ENCODE measurements at regions not wholly inside any gene's neighbourhood (a gene's known extent, or its start where the extent isn't known, plus 50 kb on each side); places are given as distances from the start of the nearest gene placed in this dataset.
A peak's percentile ranks its signal among the peaks of the same experiment; 100 is the strongest.

GRCh38 chr4:147360301-147360700, 120.6 kb upstream of the EDNRA start:
- ATAC-seq, result no peak
- WGBS, 2 donors, result 60 to 80% methylated on average over 3 of the region's 3 CpGs
- peaks cover 0 to 38% (median 12%) of the 10 kb centered on the region in 9 donors for H3K4me1 ChIP-seq
- H3K27me3 ChIP-seq, result no peaks in the 10 kb centered on the region
- no peaks in the 10 kb centered on the region for H3K9me3 ChIP-seq
- peak overlapping the region in 7 of 10 donors; percentile 18 to 90 (median 65) for H3K27ac ChIP-seq
- no peaks in the 10 kb centered on the region for H3K36me3 ChIP-seq
- intact Hi-C loops (cut with DNase I), result loop anchor here in 2 of 10 donors (5.0 to 10.0 kb wide), 2 partner anchors 124 to 132 kb away; partner anchors contain the start of gene EDNRA (in 1 of the 2)
- TF ChIP-seq CTCF (IDR thresholded peaks at IDR 0.05), result no peak
- H3K4me3 ChIP-seq, result no peak overlapping the region
- no peak for DNase-seq

DNA sequence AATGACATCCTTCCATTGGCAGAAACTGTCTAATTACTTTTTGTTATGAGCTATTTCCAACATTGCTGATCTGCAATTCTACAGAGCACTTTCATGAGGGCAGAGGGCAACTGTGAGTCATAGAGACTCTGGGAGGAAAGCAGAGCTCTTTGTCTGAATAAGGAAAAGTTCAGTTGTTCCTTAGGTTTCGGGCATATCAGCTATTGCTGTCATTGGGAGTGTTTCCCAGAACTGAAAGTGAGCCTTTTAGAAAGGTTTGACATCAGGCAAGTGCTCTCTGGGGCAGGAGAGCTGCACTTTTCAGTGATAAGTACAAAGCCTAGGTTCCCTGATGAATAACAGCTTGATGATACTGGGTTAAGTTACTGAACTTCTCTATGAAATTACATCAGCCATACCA, 119.2 kb upstream of the EDNRA start:
- peaks cover 0 to 36% (median 12%) of the 10 kb centered on the region in 9 donors for H3K4me1 ChIP-seq
- H3K36me3 ChIP-seq, result no peaks in the 10 kb centered on the region
- H3K9me3 ChIP-seq, result no peaks in the 10 kb centered on the region
- peak in 1 of 2 donors; percentile 41 for DNase-seq
- ATAC-seq, result peak in 7 of 8 donors; percentile 71 to 85 (median 78)
- WGBS, 2 donors, result 37 to 44% methylated on average over 1 of the region's 1 CpG
- H3K27ac ChIP-seq, result peak overlapping the region; percentile 5 to 90 (median 74)
- no peaks in the 10 kb centered on the region for H3K27me3 ChIP-seq
- intact Hi-C loops (cut with DNase I), result loop anchor here in 2 of 10 donors (5.0 to 10.0 kb wide), 2 partner anchors 123 to 131 kb away; partner anchors contain the start of gene EDNRA (in 1 of the 2)
- no peak overlapping the region for H3K4me3 ChIP-seq
- TF ChIP-seq CTCF (IDR thresholded peaks at IDR 0.05), result no peak

DNA sequence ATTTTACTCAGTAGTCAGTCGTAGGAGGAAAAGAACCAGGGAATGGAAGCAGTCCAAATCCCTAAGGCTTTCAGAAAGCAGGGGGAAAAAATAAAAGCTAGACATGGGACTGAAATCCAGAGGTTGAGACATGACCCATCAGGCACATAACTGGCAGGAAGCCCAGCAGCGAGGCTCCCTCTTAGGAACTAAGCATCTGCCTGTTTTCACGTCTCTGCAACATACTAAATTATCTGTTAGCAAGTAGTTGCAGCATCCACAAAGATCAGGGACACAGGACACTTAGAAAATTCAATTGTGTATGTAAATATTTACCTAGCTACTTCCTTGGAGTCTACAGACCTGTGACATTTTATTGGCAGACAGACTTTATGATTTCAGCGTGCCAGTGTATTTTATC, 118.0 kb upstream of the EDNRA start:
- 21 to 26% methylated on average over 4 of the region's 4 CpGs for WGBS, 2 donors
- intact Hi-C loops (cut with DNase I), result loop anchor here in 2 of 10 donors (5.0 to 10.0 kb wide), 2 partner anchors 122 to 129 kb away; partner anchors contain the start of gene EDNRA (in 1 of the 2)
- no peak for TF ChIP-seq CTCF (IDR thresholded peaks at IDR 0.05)
- peak; percentile 62 to 88 (median 80) for ATAC-seq
- Histone ChIP-seq H3K27ac (peak overlapping the region in 7 of 10 donors; percentile 70 to 90 (median 81)), H3K36me3 (no peaks in the 10 kb centered on the region), H3K9me3 (no peaks in the 10 kb centered on the region), H3K4me3 (no peak overlapping the region), H3K4me1 (peaks cover 0 to 36% (median 12%) of the 10 kb centered on the region in 9 donors), H3K27me3 (no peaks in the 10 kb centered on the region)
- DNase-seq, result peak; percentile 76 to 84

- no peaks in the 10 kb centered on the region for H3K36me3 ChIP-seq
- peaks cover 0 to 36% (median 12%) of the 10 kb centered on the region in 9 donors for H3K4me1 ChIP-seq
- H3K9me3 ChIP-seq, result no peaks in the 10 kb centered on the region
- DNase-seq (no peak), ATAC-seq (no peak)
- no peak overlapping the region for H3K4me3 ChIP-seq
- no peak for TF ChIP-seq CTCF (IDR thresholded peaks at IDR 0.05)
- H3K27ac ChIP-seq, result peak overlapping the region in 5 of 10 donors; percentile 20 to 90 (median 83)
- intact Hi-C loops (cut with DNase I), result loop anchor here in 2 of 10 donors (5.0 to 10.0 kb wide), 2 partner anchors 121 to 129 kb away; partner anchors contain the start of gene EDNRA (in 1 of the 2)
- no peaks in the 10 kb centered on the region for H3K27me3 ChIP-seq
- WGBS, 2 donors, result 87 to 89% methylated on average over 2 of the region's 2 CpGs
Measured at GRCh38 chr4:147363514-147363913, 117.4 kb upstream of the EDNRA start.

Data from heart right ventricle (tissue), 16 donors.